GM23338 (cell line): ENCODE measurements at regions not wholly inside any gene's neighbourhood (a gene's known extent, or its start where the extent isn't known, plus 50 kb on each side); places are given as distances from the start of the nearest gene placed in this dataset.

ENCODE experiments used
- ATAC-seq: fragments of 200-7000 bp; cut with Tn5 transposase; 3 replicates; pipeline ENCODE4 v1.9.1; 2020
- DNase-seq: peaks from one replicate; pipeline ENCODE4 v3.0.0-alpha.2; 2015; ENCODE audit warnings: low spot score
- H2AFZ ChIP-seq: fragments of 200-600 bp; sonication (generic); 2 replicates; pipeline ENCODE4 v1.8.0; 2016; ENCODE audit warnings: antibody characterized with exemption, mild to moderate bottlenecking, moderate library complexity
- H3F3A ChIP-seq: fragments of 200-600 bp; sonication (generic); replicated peaks from 2 replicates; pipeline ENCODE4 v1.8.0; 2017; ENCODE audit warnings: antibody characterized with exemption, mixed run types, low read depth
- H3K27ac ChIP-seq: fragments of 200-600 bp; sonication (generic); 2 replicates; pipeline ENCODE4 v1.6.1; 2016; ENCODE audit warnings: low read depth
- H3K27me3 ChIP-seq: fragments of 200-600 bp; sonication (generic); 2 replicates; pipeline ENCODE4 v1.8.0; 2016; ENCODE audit warnings: mild to moderate bottlenecking, mixed run types, moderate library complexity; ENCODE audit not compliant: insufficient read depth
- H3K36me3 ChIP-seq: fragments of 200-600 bp; sonication (generic); 2 replicates; pipeline ENCODE4 v1.8.0; 2016; ENCODE audit warnings: mild to moderate bottlenecking; ENCODE audit not compliant: insufficient read depth
- H3K4me1 ChIP-seq: fragments of 200-600 bp; sonication (generic); 2 replicates; pipeline ENCODE4 v1.8.0; 2016; ENCODE audit warnings: mild to moderate bottlenecking, moderate library complexity; ENCODE audit not compliant: insufficient read depth
- H3K4me2 ChIP-seq: fragments of 200-600 bp; sonication (generic); 2 replicates; pipeline ENCODE4 v1.7.1; 2017; ENCODE audit warnings: mixed run types
- H3K4me3 ChIP-seq: fragments of 200-600 bp; sonication (generic); 2 replicates; pipeline ENCODE4 v1.6.1; 2016; ENCODE audit warnings: mixed run types
- H3K79me2 ChIP-seq: fragments of 200-600 bp; sonication (generic); replicated peaks from 2 replicates; pipeline ENCODE4 v1.8.0; 2017; ENCODE audit warnings: mild to moderate bottlenecking; ENCODE audit not compliant: insufficient read depth
- H3K9me2 ChIP-seq: fragments of 200-600 bp; sonication (generic); 2 replicates; pipeline ENCODE4 v1.8.0; 2017; ENCODE audit not compliant: insufficient read depth
- H4K20me1 ChIP-seq: fragments of 200-600 bp; sonication (generic); replicated peaks from 2 replicates; pipeline ENCODE4 v1.8.0; 2017; ENCODE audit warnings: mild to moderate bottlenecking; ENCODE audit not compliant: insufficient read depth
- H3K27ac Mint-ChIP-seq: 2 replicates; pipeline ENCODE4 v1.8.0; 2020; ENCODE audit warnings: inconsistent platforms, mild to moderate bottlenecking, moderate library complexity, mixed read lengths
- H3K27me3 Mint-ChIP-seq: 3 replicates; pipeline ENCODE4 v1.8.0; 2022; ENCODE audit warnings: low read depth, mild to moderate bottlenecking, moderate library complexity, mixed read lengths, inconsistent platforms; ENCODE audit not compliant: insufficient read depth, poor library complexity
- H3K36me3 Mint-ChIP-seq: 3 replicates; pipeline ENCODE4 v1.8.0; 2021; ENCODE audit warnings: low read depth, mild to moderate bottlenecking, inconsistent platforms, moderate library complexity, mixed read lengths
- H3K4me1 Mint-ChIP-seq: 3 replicates; pipeline ENCODE4 v1.8.0; 2020; ENCODE audit warnings: mild to moderate bottlenecking, inconsistent platforms, mixed read lengths
- H3K4me3 Mint-ChIP-seq: 3 replicates; pipeline ENCODE4 v1.8.0; 2021; ENCODE audit warnings: moderate library complexity, mild to moderate bottlenecking, inconsistent platforms, mixed read lengths
- H3K9me3 Mint-ChIP-seq: 3 replicates; pipeline ENCODE4 v1.8.0; 2020; ENCODE audit warnings: moderate library complexity, mild to moderate bottlenecking, inconsistent platforms, mixed read lengths
- CREB1 ChIP-seq: fragments of 250-450 bp; sonication (Bioruptor Pico); IDR thresholded peaks from 2 replicates; pipeline ENCODE4 v1.5.0; 2020; ENCODE audit warnings: low read depth, mild to moderate bottlenecking, moderate library complexity
- ETS1 ChIP-seq: IDR thresholded peaks from 2 replicates; pipeline ENCODE4 v1.6.1; 2016; ENCODE audit warnings: antibody characterized with exemption
- EZH2 ChIP-seq: fragments of 200-600 bp; sonication (generic); IDR thresholded peaks from one replicate; pipeline ENCODE4 v1.8.0; 2017; ENCODE audit warnings: antibody characterized with exemption, mild to moderate bottlenecking, low read depth; ENCODE audit not compliant: unreplicated experiment
- NANOG ChIP-seq: IDR thresholded peaks from 2 replicates; pipeline ENCODE4 v1.6.1; 2016; ENCODE audit warnings: antibody characterized with exemption, borderline replicate concordance
- POLR2AphosphoS5 ChIP-seq: IDR thresholded peaks from 2 replicates; pipeline ENCODE4 v1.6.1; 2016; ENCODE audit warnings: antibody characterized with exemption, low read depth
- STAT1 ChIP-seq: IDR thresholded peaks from one replicate; pipeline ENCODE4 v1.6.1; 2016; ENCODE audit warnings: antibody characterized with exemption; ENCODE audit not compliant: unreplicated experiment
- ZNF114 ChIP-seq: fragments of 250-450 bp; sonication (Bioruptor Pico); IDR thresholded peaks from 2 replicates; pipeline ENCODE4 v1.5.0; 2020; ENCODE audit warnings: mild to moderate bottlenecking, moderate library complexity
- ZNF331 ChIP-seq: fragments of 250-450 bp; sonication (Bioruptor Pico); IDR thresholded peaks from 2 replicates; pipeline ENCODE4 v1.5.0; 2020; ENCODE audit warnings: low read depth, mild to moderate bottlenecking, moderate library complexity
- ZNF462 ChIP-seq: fragments of 250-450 bp; sonication (Bioruptor Pico); IDR thresholded peaks from 2 replicates; pipeline ENCODE4 v1.5.0; 2020; ENCODE audit warnings: mild to moderate bottlenecking, moderate library complexity

GRCh38 chr16:86635926-86636325, 57.6 kb downstream of the FOXL1 start (continued):
- no peak for TF ChIP-seq ZNF462 (CRISPR knock-in tag)
- no peak for TF ChIP-seq CREB1 (CRISPR knock-in tag)
- no peak for TF ChIP-seq STAT1

GRCh38 chr16:86637744-86638143, 59.4 kb downstream of the FOXL1 start:
- 0 out of 3 replicates have a peak, but pooled peaks cover 5% of the 10 kb centered on the region for H3K9me3 Mint-ChIP-seq
- H3K27me3 Mint-ChIP-seq = peaks cover 11% of the 10 kb centered on the region
- Histone ChIP-seq H3K4me1 (no peaks in the 10 kb centered on the region; the same call in 1 of the 2 replicates), H3K27me3 (no peaks in the 10 kb centered on the region), H2AFZ (no peak overlapping the region), H4K20me1 (no peaks in the 10 kb centered on the region), H3K9me2 (0 out of 2 replicates have a peak, but pooled peaks cover 2% of the 10 kb centered on the region), H3K4me3 (no peak overlapping the region), H3K79me2 (no peaks in the 10 kb centered on the region), H3K27ac (no peak overlapping the region), H3K36me3 (no peaks in the 10 kb centered on the region), H3K4me2 (no peak overlapping the region), H3F3A (no peaks in the 10 kb centered on the region)
- H3K4me1 Mint-ChIP-seq = no peaks in the 10 kb centered on the region
- H3K36me3 Mint-ChIP-seq = no peaks in the 10 kb centered on the region
- no peak overlapping the region for H3K27ac Mint-ChIP-seq
- H3K4me3 Mint-ChIP-seq = no peak overlapping the region
- ATAC-seq (no peak), DNase-seq (no peak)
- TF ChIP-seq POLR2AphosphoS5 = no peak
- no peak for TF ChIP-seq ZNF114 (CRISPR knock-in tag)
- TF ChIP-seq NANOG = no peak
- TF ChIP-seq ZNF462 (CRISPR knock-in tag) = no peak
- no peak for TF ChIP-seq CREB1 (CRISPR knock-in tag)
- no peak for TF ChIP-seq ZNF331 (CRISPR knock-in tag)
- TF ChIP-seq ETS1 = no peak
- TF ChIP-seq STAT1 = no peak
- TF ChIP-seq EZH2 = no peak
